Prostate gland (tissue), 2 donors: ENCODE measurements at regions not wholly inside any gene's neighbourhood (a gene's known extent, or its start where the extent isn't known, plus 50 kb on each side); places are given as distances from the start of the nearest gene placed in this dataset.

ENCODE experiments used
- DNase-seq: peaks from one replicate; pipeline ENCODE4 v3.0.0-alpha.2; 2019; ENCODE audit warnings: low spot score
- H3K27ac ChIP-seq, 2 donors: fragments of 200-600 bp; sonication (generic); 2 replicates each; pipeline ENCODE4 v1.5.1; 2017 to 2019
- H3K27me3 ChIP-seq: fragments of 200-600 bp; sonication (generic); replicated peaks from 2 replicates; pipeline ENCODE4 v1.5.1; 2019; ENCODE audit not compliant: insufficient read depth
- H3K36me3 ChIP-seq, 2 donors: fragments of 200-600 bp; sonication (generic); 1 replicate in 1 of 2; 2 replicates in 1 of 2; pipeline versions ENCODE4 v1.5.1 to v1.8.1; 2017 to 2019
- H3K4me1 ChIP-seq: fragments of 200-600 bp; sonication (generic); replicated peaks from 2 replicates; pipeline ENCODE4 v1.5.1; 2019
- H3K4me3 ChIP-seq, 2 donors: fragments of 200-600 bp; sonication (generic); 2 replicates each; pipeline ENCODE4 v1.5.1; 2017 to 2019
- H3K9me3 ChIP-seq: fragments of 200-600 bp; sonication (generic); 2 replicates; pipeline ENCODE4 v1.5.1; 2017
- POLR2A ChIP-seq: fragments of 450-650 bp; IDR thresholded peaks from one replicate; pipeline ENCODE4 v1.6.1; 2016; ENCODE audit warnings: antibody characterized with exemption, mild to moderate bottlenecking
- POLR2AphosphoS5 ChIP-seq: sonication (generic); formaldehyde crosslinking; IDR thresholded peaks from one replicate; pipeline ENCODE4 v1.6.1; 2017; ENCODE audit warnings: antibody characterized with exemption
- WGBS: methylation state at CpG from one replicate; pipeline ENCODE4 v1.1.5; 2018; 5-methylcytosine and 5-hydroxymethylcytosine counted together
- intact Hi-C: fragments of 100-400 bp; cut with DNase I; formaldehyde crosslinking; loops from one replicate; pipeline ENCODE4 v1.14.2; 2022
- TF ChIP-seq, protein P1 (sequence below), 4 experiments: fragments of 200-600 bp in 2 of 4; fragments of 450-650 bp in 2 of 4; sonication (generic) in 2 of 4; IDR thresholded peaks; 1 replicate in 3 of 4; 2 replicates in 1 of 4; pipeline ENCODE4 v1.5.1; 2016 to 2019; ENCODE audit warnings: antibody characterized with exemption in 4 of 4, mild to moderate bottlenecking in 2 of 4, moderate library complexity in 2 of 4

DNA sequence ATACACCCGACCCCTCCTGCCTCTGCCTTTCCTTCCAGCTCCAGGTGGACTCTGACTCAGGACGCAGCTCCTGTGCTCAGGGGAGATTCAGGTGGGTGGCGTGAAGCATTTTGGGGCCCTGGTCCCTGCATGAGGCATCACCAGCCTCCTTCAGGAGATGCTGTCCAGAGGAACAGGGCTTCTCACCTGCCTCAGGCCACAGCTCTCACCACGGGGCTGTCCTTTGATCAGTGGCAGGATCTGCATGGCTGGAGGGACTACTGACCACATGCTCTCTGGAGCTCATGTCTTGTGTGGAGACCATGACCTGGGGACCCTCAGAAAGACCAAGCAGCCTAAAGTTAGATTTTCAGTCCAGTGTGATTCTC is 58.8 kb downstream of the GGTLC2 start:
- Histone ChIP-seq H3K4me3 (no peak overlapping the region), H3K4me1 (no peaks in the 10 kb centered on the region), H3K27me3 (no peaks in the 10 kb centered on the region), H3K9me3 (no peaks in the 10 kb centered on the region), H3K36me3 (no peaks in the 10 kb centered on the region), H3K27ac (no peak overlapping the region)
- intact Hi-C loops, result no loop called here
- DNase-seq, result no peak
- no peak for TF ChIP-seq POLR2A
- TF ChIP-seq, protein P1, sequence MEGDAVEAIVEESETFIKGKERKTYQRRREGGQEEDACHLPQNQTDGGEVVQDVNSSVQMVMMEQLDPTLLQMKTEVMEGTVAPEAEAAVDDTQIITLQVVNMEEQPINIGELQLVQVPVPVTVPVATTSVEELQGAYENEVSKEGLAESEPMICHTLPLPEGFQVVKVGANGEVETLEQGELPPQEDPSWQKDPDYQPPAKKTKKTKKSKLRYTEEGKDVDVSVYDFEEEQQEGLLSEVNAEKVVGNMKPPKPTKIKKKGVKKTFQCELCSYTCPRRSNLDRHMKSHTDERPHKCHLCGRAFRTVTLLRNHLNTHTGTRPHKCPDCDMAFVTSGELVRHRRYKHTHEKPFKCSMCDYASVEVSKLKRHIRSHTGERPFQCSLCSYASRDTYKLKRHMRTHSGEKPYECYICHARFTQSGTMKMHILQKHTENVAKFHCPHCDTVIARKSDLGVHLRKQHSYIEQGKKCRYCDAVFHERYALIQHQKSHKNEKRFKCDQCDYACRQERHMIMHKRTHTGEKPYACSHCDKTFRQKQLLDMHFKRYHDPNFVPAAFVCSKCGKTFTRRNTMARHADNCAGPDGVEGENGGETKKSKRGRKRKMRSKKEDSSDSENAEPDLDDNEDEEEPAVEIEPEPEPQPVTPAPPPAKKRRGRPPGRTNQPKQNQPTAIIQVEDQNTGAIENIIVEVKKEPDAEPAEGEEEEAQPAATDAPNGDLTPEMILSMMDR (IDR thresholded peaks at IDR 0.05), result no peak
- TF ChIP-seq POLR2AphosphoS5, result no peak
- 96% methylated on average over 4 of the region's 4 CpGs for whole genome bisulfite sequencing

DNA sequence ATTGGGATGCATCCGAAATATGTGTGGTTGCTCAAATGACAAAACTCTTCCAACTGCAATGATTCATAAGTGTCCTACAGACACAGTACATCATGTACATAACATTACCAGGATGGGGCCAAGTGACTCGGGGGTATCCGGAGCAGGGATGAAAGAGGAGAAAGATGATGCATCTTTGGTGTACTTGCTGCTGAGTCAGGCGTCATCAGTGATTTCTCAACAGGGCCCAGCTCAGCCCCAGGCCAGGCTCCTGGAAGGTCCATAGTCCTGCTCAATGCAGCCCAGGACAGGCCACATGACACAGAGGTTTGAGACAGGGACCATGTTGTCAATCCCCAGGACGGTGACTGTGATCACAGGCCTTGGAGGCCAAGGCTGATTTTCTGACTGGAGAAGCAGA is 59.3 kb downstream of the GGTLC2 start:
- no peaks in the 10 kb centered on the region for H3K4me1 ChIP-seq
- intact Hi-C loops, result no loop called here
- TF ChIP-seq, protein P1 (IDR thresholded peaks at IDR 0.05), result no peak
- TF ChIP-seq POLR2A (no peak), POLR2AphosphoS5 (no peak)
- no peaks in the 10 kb centered on the region for H3K36me3 ChIP-seq
- DNase-seq, result no peak
- H3K4me3 ChIP-seq, result no peak overlapping the region
- no peaks in the 10 kb centered on the region for H3K27me3 ChIP-seq
- H3K27ac ChIP-seq, result no peak overlapping the region
- H3K9me3 ChIP-seq, result no peaks in the 10 kb centered on the region
- WGBS, result 83% methylated on average over 5 of the region's 5 CpGs

DNA sequence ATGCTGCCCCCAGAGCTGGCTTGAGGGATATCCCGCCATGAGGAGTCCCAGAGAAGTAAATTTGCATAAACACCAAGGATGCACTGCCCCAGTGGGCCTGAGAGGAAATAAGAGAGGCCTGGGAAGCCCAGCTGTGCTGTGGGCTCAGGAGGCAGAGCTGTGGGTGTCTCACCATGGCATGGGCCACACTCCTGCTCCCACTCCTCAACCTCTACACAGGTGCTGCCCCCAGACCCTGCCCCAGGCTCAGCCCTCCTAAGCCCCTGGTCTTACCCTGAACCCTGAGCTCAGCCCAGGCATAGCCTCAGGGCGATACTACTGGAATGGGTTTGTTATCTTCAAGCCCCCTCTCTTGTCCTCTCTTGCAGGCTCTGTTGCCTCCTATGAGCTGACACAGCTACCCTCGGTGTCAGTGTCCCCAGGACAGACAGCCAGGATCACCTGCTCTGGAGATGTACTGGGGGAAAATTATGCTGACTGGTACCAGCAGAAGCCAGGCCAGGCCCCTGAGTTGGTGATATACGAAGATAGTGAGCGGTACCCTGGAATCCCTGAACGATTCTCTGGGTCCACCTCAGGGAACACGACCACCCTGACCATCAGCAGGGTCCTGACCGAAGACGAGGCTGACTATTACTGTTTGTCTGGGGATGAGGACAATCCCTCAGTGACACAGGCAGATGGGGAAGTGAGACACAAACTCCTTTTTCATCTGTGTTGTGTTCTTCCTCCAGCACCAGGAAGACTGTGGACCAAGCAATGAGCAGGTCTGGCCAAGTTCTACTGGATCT is 59.9 kb downstream of the GGTLC2 start:
- Histone ChIP-seq H3K4me1 (no peaks in the 10 kb centered on the region), H3K36me3 (no peaks in the 10 kb centered on the region), H3K27ac (no peak overlapping the region), H3K4me3 (no peak overlapping the region), H3K27me3 (no peaks in the 10 kb centered on the region), H3K9me3 (no peaks in the 10 kb centered on the region)
- intact Hi-C loops, result no loop called here
- DNase-seq, result no peak
- no peak for TF ChIP-seq POLR2AphosphoS5
- WGBS, result 93% methylated on average over 9 of the region's 9 CpGs

DNA sequence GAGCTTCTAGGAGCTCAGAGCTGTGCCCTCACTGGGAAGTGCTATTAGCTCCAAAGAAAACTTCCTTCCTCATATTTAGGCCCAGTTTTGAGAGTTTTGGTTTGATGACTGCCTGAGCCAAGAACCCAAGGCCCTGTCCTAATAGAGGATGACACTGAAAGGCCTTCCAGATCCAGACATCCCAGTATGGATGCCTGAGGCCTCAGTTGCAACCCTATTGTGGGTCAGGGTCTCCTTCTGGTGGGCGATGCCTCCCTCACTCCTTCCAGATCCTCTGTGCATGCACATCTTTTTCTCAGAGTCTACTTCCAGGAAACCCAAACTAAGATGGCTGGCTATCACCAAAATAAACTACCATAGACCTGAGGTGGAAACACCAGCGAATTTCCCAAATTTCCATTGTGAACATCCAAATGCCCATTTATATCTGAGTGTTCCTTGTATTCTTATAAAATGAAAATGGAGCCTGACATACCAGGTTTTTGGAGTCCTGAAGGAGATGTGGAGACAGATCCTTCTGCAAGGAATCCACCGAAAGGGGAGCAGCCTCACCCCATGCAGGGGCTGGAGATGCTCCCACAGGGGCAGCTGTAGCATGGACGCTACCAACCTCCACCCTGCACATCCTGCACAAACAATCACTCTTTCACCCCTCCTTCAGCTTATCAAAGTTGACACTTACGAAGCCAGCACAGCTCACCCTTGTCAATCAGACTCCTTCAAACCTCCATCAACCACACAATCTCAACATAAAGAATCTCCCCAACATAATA is 61.1 kb downstream of the GGTLC2 start:
- TF ChIP-seq, protein P1 (IDR thresholded peaks at IDR 0.05), result no peak
- TF ChIP-seq POLR2AphosphoS5 (no peak), POLR2A (no peak)
- WGBS, result 94% methylated on average over 5 of the region's 5 CpGs
- Histone ChIP-seq H3K4me3 (no peak overlapping the region), H3K9me3 (no peaks in the 10 kb centered on the region), H3K36me3 (no peaks in the 10 kb centered on the region), H3K27ac (no peak overlapping the region), H3K27me3 (no peaks in the 10 kb centered on the region), H3K4me1 (no peaks in the 10 kb centered on the region)
- intact Hi-C loops, result no loop called here
- DNase-seq, result no peak

DNA sequence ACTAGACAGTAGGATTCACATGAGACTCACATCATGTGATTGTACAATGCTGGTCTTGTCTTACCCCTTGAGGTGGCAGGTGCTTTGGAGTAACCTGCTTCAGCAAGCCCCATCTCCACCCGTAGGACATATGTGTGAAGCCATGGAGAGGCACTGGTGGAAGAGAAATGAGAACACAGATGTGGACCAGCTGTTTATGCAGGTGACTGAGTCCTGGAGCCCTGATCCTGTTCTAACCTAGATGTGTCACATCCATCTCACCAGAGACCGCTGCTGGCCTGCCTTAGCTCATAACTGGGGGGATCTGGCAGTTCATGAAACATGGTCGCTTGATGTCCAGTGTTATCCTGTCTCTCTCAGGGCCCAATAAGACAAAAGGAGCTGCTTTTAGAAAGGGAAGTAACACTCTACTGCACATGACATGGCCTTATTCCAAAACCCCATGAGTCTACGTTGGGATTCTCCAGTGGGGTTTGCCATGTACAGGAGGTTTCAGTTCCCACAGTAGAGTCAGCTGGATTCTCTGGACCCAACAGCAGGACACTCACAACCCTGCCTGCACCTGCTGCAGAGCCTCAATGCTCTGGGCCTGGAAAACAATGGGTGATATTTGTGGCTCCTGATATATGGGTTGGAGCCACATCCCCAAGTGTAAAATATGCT is 62.0 kb downstream of the GGTLC2 start:
- Histone ChIP-seq H3K27ac (no peak overlapping the region), H3K27me3 (no peaks in the 10 kb centered on the region), H3K4me3 (no peak overlapping the region), H3K9me3 (no peaks in the 10 kb centered on the region), H3K4me1 (no peaks in the 10 kb centered on the region), H3K36me3 (no peaks in the 10 kb centered on the region)
- no peak for DNase-seq
- no peak for TF ChIP-seq POLR2A
- TF ChIP-seq, protein P1 (IDR thresholded peaks at IDR 0.05), result no peak
- no peak for TF ChIP-seq POLR2AphosphoS5
- intact Hi-C loops, result no loop called here
- WGBS, result 81% methylated on average over 4 of the region's 4 CpGs
